AG04450 (cell line): ENCODE measurements at regions not wholly inside any gene's neighbourhood (a gene's known extent, or its start where the extent isn't known, plus 50 kb on each side); places are given as distances from the start of the nearest gene placed in this dataset.

Source experiments
- CTCF ChIA-PET: fragments of 300-600, 350-600 bp; formaldehyde crosslinking; extraction: SDS; loops from one replicate; lab custom pipeline; 2022; ENCODE audit warnings: antibody characterized with exemption, inconsistent platforms; lab: Charles Lee
- POLR2A ChIA-PET: fragments of 350-600 bp; formaldehyde crosslinking; extraction: SDS; loops from one replicate; lab custom pipeline; 2021; ENCODE audit warnings: antibody characterized with exemption, inconsistent platforms; lab: Yijun Ruan, JAX
- DNase-seq: peaks from one replicate; pipeline ENCODE4 v3.0.0-alpha.2; 2011; ENCODE audit warnings: low read depth, low spot score
- H3K27ac ChIP-seq: one replicate; pipeline ENCODE4 v1.5.1; 2012; ENCODE audit warnings: low read depth, low read length, control low read depth
- H3K27me3 ChIP-seq: one replicate; pipeline ENCODE4 v1.6.0; 2012; ENCODE audit warnings: low read length; ENCODE audit not compliant: control insufficient read depth, insufficient read depth
- H3K4me3 ChIP-seq: 2 replicates; pipeline ENCODE4 v1.5.1; 2011; ENCODE audit warnings: mild to moderate bottlenecking, low read depth, low read length, control low read depth
- H3K9me3 ChIP-seq: 2 replicates; pipeline ENCODE4 v1.5.1; 2012; ENCODE audit warnings: low read length; ENCODE audit not compliant: control insufficient read depth, insufficient read depth
- CTCF ChIP-seq: IDR thresholded peaks from 2 replicates; pipeline ENCODE4 v1.5.1; 2011; ENCODE audit warnings: low read depth, low read length, control low read depth, inconsistent platforms

DNA sequence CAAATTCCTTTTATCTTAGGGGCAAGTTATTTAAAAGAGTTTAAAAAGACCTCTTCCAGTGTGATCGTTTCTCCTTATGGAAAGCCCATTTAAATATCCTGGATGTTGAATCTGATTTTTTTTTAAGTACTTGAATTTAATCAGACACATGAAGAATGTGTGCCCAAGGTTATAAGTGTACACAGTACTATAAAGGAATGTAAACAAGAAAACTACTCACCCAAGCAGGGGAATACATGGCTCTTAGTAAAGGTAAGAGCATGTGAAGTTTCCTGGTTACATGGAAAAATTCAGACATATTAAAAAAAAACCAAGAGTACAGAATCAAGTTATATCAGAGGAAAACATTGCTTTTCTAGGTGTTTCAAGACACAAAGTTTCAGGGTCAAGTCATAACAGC, 546.9 kb downstream of the MATN1 start:
- no peak for TF ChIP-seq CTCF
- H3K9me3 ChIP-seq: no peaks in the 10 kb centered on the region
- CTCF ChIA-PET: no interaction called here
- H3K4me3 ChIP-seq: no peak overlapping the region
- DNase-seq: no peak
- no peak overlapping the region for H3K27ac ChIP-seq
- no peaks in the 10 kb centered on the region for H3K27me3 ChIP-seq
- POLR2A ChIA-PET: no interaction called here

GRCh38 chr1:30174499-30174898, 548.9 kb downstream of the MATN1 start:
- ChIA-PET CTCF (no interaction called here), POLR2A (no interaction called here)
- H3K9me3 ChIP-seq: no peaks in the 10 kb centered on the region
- H3K27ac ChIP-seq: no peak overlapping the region
- no peak for DNase-seq
- H3K27me3 ChIP-seq: no peaks in the 10 kb centered on the region
- no peak overlapping the region for H3K4me3 ChIP-seq
- TF ChIP-seq CTCF: no peak

DNA sequence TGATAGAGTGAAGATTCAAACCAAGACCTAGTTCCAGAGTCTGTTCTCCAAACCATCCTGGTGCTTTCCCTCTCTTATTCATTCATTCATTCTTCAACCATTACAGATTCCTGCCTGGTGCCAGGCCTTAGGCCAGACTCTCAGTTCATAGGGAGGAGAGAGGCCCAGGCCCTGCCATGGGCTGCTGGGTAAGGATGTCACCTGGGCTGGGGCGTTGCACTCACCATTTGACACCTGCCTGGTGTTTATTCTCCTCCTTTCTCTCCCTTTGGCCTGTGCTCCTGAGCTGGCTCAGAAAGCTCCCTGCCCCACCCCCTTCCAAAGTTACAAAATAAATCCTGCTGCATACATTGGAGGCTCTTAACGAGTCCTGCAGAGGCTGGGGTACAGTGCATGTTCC, 549.8 kb downstream of the MATN1 start:
- Histone ChIP-seq H3K4me3 (no peak overlapping the region), H3K27ac (no peak overlapping the region), H3K27me3 (no peaks in the 10 kb centered on the region), H3K9me3 (no peaks in the 10 kb centered on the region)
- ChIA-PET CTCF (no interaction called here), POLR2A (no interaction called here)
- TF ChIP-seq CTCF: no peak
- no peak for DNase-seq

DNA sequence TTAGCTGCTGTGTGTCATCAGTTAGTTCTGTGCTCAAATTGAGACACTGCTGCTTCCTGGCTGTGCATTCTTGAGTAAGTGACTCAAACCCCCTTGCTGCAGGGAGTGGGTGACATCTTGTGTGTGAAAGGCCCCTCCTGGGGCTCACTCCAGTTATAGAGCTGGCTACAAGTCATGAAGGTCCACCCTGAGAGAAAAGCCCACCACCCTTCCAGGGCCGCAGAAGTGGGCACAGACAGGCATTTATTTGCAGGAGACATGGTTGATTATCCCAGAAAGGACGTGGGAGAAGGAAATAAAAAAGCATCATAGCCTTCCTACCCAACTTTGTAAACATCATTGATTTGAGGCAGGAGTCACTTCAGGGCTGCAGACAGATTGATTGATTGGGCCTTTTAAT, 550.6 kb downstream of the MATN1 start:
- ChIA-PET CTCF (no interaction called here), POLR2A (no interaction called here)
- H3K4me3 ChIP-seq: no peak overlapping the region
- no peak for TF ChIP-seq CTCF
- H3K27ac ChIP-seq: no peak overlapping the region
- no peak for DNase-seq
- H3K9me3 ChIP-seq: no peaks in the 10 kb centered on the region
- no peaks in the 10 kb centered on the region for H3K27me3 ChIP-seq

DNA sequence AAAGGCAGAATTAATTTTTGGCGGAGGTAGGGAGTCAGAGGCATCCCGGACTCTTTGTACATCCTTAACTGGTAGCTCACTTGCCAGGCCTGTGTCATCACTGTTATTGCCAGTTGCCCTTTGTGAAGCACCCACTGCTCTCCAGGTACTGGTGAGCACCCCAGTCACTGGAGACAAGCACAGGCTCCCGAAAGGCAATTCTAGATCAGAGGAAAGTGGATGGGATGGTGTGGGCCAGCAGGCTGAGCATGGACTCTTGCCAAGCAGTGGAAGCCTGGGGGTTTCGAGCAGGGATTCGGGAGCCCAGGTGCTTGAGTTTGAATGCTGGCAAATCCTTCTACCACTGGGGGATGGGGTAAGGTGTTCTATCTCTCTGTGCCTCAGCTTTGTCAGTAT, 551.1 kb downstream of the MATN1 start:
- ChIA-PET CTCF (no interaction called here), POLR2A (no interaction called here)
- Histone ChIP-seq H3K4me3 (no peak overlapping the region), H3K27me3 (no peaks in the 10 kb centered on the region), H3K9me3 (no peaks in the 10 kb centered on the region), H3K27ac (no peak overlapping the region)
- no peak for DNase-seq
- no peak for TF ChIP-seq CTCF
